Natural killer cell (primary cell): ENCODE measurements at regions not wholly inside any gene's neighbourhood (a gene's known extent, or its start where the extent isn't known, plus 50 kb on each side); places are given as distances from the start of the nearest gene placed in this dataset.

Experiments used
- ATAC-seq, 3 donors: fragments of 150-1000 bp in 2 of 3; fragments of 200-7000 bp in 1 of 3; cut with Tn5 transposase; 1 replicate in 1 of 3; 2 replicates in 2 of 3; pipeline ENCODE4 v1.10.0; 2021; ENCODE audit warnings: mild to moderate bottlenecking in 2 of 3, moderate library complexity in 2 of 3
- DNase-seq, 2 donors: peaks; one replicate each; pipeline versions ENCODE4 v3.0.0 to v3.0.0-alpha.2; 2013 to 2021; ENCODE audit warnings: mixed read lengths in 1 of 2
- H3K27ac ChIP-seq: one replicate; pipeline ENCODE4 v1.5.1; 2013; ENCODE audit warnings: mild to moderate bottlenecking, low read length
- H3K27me3 ChIP-seq: one replicate; pipeline ENCODE4 v1.6.1; 2013; ENCODE audit warnings: low read length; ENCODE audit not compliant: control insufficient read depth, insufficient read depth
- H3K36me3 ChIP-seq: one replicate; pipeline ENCODE4 v1.6.1; 2013; ENCODE audit warnings: low read length; ENCODE audit not compliant: control insufficient read depth, insufficient read depth
- H3K4me1 ChIP-seq: one replicate; pipeline ENCODE4 v1.6.1; 2013; ENCODE audit warnings: low read length; ENCODE audit not compliant: control insufficient read depth, insufficient read depth
- H3K4me3 ChIP-seq: one replicate; pipeline ENCODE4 v1.5.1; 2013; ENCODE audit warnings: low read length
- H3K9me3 ChIP-seq: one replicate; pipeline ENCODE4 v1.6.1; 2013; ENCODE audit warnings: low read length; ENCODE audit not compliant: control insufficient read depth, insufficient read depth
- H3K27ac Mint-ChIP-seq, 2 donors: one replicate each; pipeline ENCODE4 v1.8.0; 2022; ENCODE audit warnings: mild to moderate bottlenecking in 2 of 2, mixed read lengths in 2 of 2, moderate library complexity in 1 of 2
- H3K27me3 Mint-ChIP-seq, 2 donors: one replicate each; pipeline ENCODE4 v1.8.0; 2022; ENCODE audit warnings: low read depth in 2 of 2, mixed read lengths in 2 of 2
- H3K36me3 Mint-ChIP-seq: one replicate; pipeline ENCODE4 v1.8.0; 2022; ENCODE audit warnings: mixed read lengths
- H3K4me1 Mint-ChIP-seq, 2 donors: one replicate each; pipeline ENCODE4 v1.8.0; 2022; ENCODE audit warnings: mixed read lengths in 2 of 2
- H3K4me3 Mint-ChIP-seq: one replicate; pipeline ENCODE4 v1.8.0; 2022; ENCODE audit warnings: mild to moderate bottlenecking, moderate library complexity, mixed read lengths
- H3K9me3 Mint-ChIP-seq, 2 donors: one replicate each; pipeline ENCODE4 v1.8.0; 2022; ENCODE audit warnings: mixed read lengths in 2 of 2
- WGBS: methylation state at CpG from one replicate; pipeline ENCODE4 v1.1.7; 2013; ENCODE audit warnings: missing lambda C conversion rate; ENCODE audit not compliant: insufficient coverage; 5-methylcytosine and 5-hydroxymethylcytosine counted together
- intact Hi-C: fragments of 100-400 bp; cut with micrococcal nuclease; formaldehyde crosslinking; loops from one replicate; pipeline ENCODE4 v1.14.2; 2022
- TF ChIP-seq, protein P1 (sequence below): fragments of 200-600 bp; IDR thresholded peaks from one replicate; pipeline ENCODE4 v1.8.0; 2022; ENCODE audit warnings: antibody characterized with exemption

DNA sequence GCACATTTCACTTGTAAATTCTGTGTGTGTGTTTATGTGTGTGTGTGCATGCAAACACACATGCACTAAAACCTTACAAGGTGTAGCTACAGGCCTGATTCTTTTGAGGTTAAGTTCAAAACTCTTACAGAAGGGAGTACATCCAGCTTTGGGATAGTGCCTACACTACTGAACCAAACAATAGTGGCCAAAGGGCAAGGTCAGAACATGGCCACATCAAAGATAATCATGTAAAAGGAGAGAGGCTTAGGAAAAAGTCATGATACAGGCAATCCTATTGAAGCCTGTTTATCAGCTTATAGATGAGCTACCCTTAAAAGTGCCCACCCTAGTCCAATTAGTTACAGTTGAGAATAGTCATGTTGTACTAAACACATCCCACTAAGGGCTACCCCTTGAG is 139.6 kb downstream of the IDS start:
- Mint-ChIP-seq H3K36me3 (no peaks in the 10 kb centered on the region), H3K27me3 (no peaks in the 10 kb centered on the region), H3K27ac (no peak overlapping the region), H3K4me3 (no peak overlapping the region), H3K9me3 (no peaks in the 10 kb centered on the region), H3K4me1 (no peaks in the 10 kb centered on the region)
- Histone ChIP-seq H3K27me3 (no peaks in the 10 kb centered on the region), H3K36me3 (no peaks in the 10 kb centered on the region), H3K9me3 (no peaks in the 10 kb centered on the region), H3K4me3 (no peak overlapping the region), H3K4me1 (no peaks in the 10 kb centered on the region), H3K27ac (no peak overlapping the region)
- ATAC-seq = no peak
- intact Hi-C loops = no loop called here
- TF ChIP-seq, protein P1, sequence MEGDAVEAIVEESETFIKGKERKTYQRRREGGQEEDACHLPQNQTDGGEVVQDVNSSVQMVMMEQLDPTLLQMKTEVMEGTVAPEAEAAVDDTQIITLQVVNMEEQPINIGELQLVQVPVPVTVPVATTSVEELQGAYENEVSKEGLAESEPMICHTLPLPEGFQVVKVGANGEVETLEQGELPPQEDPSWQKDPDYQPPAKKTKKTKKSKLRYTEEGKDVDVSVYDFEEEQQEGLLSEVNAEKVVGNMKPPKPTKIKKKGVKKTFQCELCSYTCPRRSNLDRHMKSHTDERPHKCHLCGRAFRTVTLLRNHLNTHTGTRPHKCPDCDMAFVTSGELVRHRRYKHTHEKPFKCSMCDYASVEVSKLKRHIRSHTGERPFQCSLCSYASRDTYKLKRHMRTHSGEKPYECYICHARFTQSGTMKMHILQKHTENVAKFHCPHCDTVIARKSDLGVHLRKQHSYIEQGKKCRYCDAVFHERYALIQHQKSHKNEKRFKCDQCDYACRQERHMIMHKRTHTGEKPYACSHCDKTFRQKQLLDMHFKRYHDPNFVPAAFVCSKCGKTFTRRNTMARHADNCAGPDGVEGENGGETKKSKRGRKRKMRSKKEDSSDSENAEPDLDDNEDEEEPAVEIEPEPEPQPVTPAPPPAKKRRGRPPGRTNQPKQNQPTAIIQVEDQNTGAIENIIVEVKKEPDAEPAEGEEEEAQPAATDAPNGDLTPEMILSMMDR = no peak
- no peak for DNase-seq

- no peaks in the 10 kb centered on the region for H3K9me3 Mint-ChIP-seq
- no peaks in the 10 kb centered on the region for H3K4me1 Mint-ChIP-seq
Measured at GRCh38 chrX:149365061-149365460, 140.0 kb downstream of the IDS start.

DNA sequence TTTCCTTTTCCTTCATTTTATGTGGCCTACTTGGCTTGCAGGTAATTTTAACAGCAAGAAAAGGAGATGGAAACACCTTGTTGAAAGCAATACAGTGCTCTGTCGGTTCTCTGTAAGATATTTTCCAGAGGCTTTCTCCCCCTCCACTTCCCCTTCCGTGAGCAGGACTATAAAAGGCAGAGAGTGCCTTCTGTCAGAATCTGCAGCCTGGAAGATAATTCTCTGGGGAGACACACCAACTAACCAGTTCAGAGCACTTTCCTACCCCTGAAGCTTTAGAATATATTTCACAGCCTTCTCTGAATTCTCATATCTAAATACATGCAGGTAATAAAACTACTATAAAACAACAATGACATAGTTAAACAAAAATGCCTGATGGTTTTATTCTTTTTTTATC is 141.1 kb downstream of the IDS start:
- Histone ChIP-seq H3K27ac (no peak overlapping the region), H3K9me3 (no peaks in the 10 kb centered on the region), H3K36me3 (no peaks in the 10 kb centered on the region), H3K4me1 (no peaks in the 10 kb centered on the region), H3K27me3 (no peaks in the 10 kb centered on the region), H3K4me3 (no peak overlapping the region)
- H3K4me1 Mint-ChIP-seq = no peaks in the 10 kb centered on the region
- no peaks in the 10 kb centered on the region for H3K9me3 Mint-ChIP-seq
- ATAC-seq (no peak), DNase-seq (no peak)
- TF ChIP-seq, protein P1 = no peak
- intact Hi-C loops = no loop called here
- H3K27me3 Mint-ChIP-seq = no peaks in the 10 kb centered on the region
- H3K4me3 Mint-ChIP-seq = no peak overlapping the region
- 8% methylated on average over 2 of the region's 2 CpGs for WGBS
- H3K27ac Mint-ChIP-seq = no peak overlapping the region
- H3K36me3 Mint-ChIP-seq = no peaks in the 10 kb centered on the region

More at GRCh38 chrX:149365061-149365460, 140.0 kb downstream of the IDS start:
- no peaks in the 10 kb centered on the region for H3K36me3 ChIP-seq
- ATAC-seq (no peak), DNase-seq (no peak)
- no CpG with 5 or more reads among the region's 1 CpG for WGBS
- Mint-ChIP-seq H3K27me3 (no peaks in the 10 kb centered on the region), H3K27ac (no peak overlapping the region), H3K4me3 (no peak overlapping the region), H3K36me3 (no peaks in the 10 kb centered on the region)
- H3K9me3 ChIP-seq = no peaks in the 10 kb centered on the region
- intact Hi-C loops = no loop called here
- H3K27ac ChIP-seq = no peak overlapping the region
- H3K4me1 ChIP-seq = no peaks in the 10 kb centered on the region
- no peaks in the 10 kb centered on the region for H3K27me3 ChIP-seq
- TF ChIP-seq, protein P1 = no peak
- no peak overlapping the region for H3K4me3 ChIP-seq

DNA sequence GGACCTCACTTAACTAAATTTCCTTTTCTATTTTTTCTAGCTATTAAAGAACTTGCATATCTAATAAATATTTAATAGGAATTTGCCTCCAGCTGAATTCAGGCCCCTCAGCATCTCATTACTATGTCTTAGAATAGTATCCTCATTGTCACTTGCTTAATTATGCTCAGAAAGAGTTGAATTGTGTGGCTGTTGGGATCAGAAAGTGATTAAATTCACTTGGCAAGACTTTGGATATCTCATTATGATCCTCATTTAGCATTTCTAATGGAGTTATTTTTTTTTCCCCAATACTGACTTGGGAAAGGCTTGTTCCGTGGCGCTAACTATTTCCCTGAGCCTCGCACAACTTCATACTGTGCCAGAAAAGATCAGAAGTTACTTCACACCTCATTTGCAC is 158.8 kb downstream of the IDS start:
- no peak for ATAC-seq
- Histone ChIP-seq H3K27ac (no peak overlapping the region), H3K4me1 (no peaks in the 10 kb centered on the region), H3K9me3 (no peaks in the 10 kb centered on the region), H3K4me3 (no peak overlapping the region), H3K36me3 (no peaks in the 10 kb centered on the region), H3K27me3 (no peaks in the 10 kb centered on the region)
- intact Hi-C loops = no loop called here
- Mint-ChIP-seq H3K4me3 (no peak overlapping the region), H3K9me3 (no peaks in the 10 kb centered on the region), H3K27ac (no peak overlapping the region), H3K27me3 (no peaks in the 10 kb centered on the region), H3K36me3 (no peaks in the 10 kb centered on the region), H3K4me1 (no peaks in the 10 kb centered on the region)
- TF ChIP-seq, protein P1 = no peak
- no CpG with 5 or more reads among the region's 3 CpGs for WGBS
- no peak for DNase-seq
